ENCODE measurements at regions not wholly inside any gene's neighbourhood (a gene's known extent, or its start where the extent isn't known, plus 50 kb on each side); places are given as distances from the start of the nearest gene placed in this dataset.

DNA sequence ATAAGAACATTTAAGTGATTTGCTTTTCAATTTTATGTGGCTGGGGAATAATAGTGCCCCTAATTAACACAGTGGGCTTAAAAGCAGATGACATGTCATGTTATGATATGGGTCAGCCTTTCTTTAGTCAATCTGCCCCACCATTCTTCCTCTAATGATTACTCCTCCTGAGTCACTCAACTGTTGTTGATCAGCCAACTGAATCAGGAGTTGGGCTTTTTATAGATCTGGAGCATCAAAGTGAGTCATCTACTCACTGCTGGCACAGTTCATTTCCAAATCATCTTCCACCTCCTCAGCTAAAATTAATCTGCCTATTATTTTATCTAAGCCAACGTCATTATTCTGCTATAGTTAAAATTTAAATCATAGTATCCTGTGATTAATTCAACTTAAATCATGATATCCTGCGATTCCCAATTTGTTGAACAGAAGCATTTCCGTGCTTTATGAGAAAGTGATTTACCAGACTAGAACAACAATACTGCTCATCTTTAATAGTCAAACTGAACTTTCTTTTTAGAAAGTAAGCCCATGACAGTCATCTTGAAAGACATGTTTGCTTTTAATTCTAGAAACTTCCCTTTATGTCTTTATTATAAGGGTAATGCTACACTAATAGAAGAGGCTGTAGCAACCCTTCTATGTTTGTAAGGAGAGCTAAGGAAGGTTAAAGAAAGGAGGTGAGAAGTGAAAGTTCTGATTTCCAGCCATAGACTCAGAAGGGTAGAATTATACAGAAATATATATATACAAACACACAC is 551.4 kb downstream of the TBC1D4 start:
- no peak for DNase-seq

DNA sequence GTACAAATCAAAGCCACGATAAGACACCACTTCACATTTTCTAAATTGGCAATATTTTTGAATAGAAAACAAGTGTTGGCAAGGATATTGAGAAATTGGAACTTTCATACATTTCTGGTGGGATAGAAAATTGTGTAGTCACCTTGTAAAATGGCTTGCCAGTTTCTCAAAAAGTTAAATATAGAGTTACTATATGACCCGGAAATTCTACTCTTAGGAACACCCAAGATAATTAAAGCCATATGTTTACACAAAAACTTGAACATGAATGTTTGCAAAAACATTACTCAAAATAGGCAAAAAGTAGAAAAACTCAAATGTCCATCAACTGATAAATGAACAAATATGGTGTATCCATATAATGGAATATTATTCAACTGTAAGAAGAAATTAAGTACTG is 552.5 kb downstream of the TBC1D4 start:
- no peak for DNase-seq

DNA sequence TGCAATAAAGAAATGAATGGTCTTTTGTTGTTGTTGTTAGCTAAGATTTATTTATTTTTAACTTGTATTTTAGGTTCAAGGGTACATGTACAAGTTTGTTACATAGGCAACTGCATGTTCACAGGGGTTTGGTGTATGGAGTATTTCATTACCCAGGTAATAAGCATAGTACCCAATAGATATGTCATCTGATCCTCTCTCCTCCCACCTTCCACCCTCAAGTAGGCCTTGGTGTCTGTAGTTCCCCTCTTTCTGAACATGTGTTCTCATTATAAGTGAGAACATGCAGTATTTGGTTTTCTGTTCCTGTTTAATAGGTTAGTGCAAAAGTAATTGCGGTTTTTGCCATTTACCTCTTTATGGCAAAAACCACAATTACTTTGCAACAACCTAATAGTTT is 554.1 kb downstream of the TBC1D4 start:
- DNase-seq: no peak

DNA sequence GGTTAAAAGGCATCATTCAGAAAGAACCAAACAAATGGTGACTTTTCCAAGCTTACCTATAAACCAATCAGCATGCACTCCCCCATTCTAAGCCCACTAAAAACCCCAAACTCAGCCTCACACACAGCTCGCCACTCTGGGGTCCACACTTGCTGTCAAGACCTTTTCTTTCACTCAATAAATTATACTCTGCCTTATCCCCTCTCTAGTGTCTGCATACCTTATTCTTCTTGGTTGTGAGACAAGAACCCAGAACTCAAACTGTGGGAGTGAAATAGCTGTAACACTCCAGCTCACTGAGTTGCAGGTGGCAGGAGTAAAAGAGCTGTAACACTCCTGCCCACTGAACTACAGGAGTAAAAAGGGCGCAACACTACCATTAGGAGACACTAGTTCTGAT is 559.0 kb downstream of the TBC1D4 start:
- no peak for DNase-seq

DNA sequence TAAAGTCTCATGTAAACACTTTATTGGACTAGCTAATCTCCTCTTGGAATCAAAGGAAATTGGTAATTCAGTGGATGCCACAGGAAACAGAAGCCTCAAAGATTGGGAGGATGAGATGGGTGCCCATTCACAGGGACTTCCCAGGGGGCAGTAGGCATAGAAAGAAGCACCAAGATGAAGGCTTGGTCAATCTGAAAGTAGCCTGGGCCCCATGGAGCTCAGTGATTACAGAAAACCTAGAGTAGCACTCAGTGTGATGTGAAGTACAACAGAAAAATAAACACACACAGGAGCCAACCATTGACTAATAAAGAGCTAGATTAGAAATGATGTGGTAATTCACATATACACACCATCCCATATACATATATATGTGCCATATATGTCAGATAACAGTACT is 560.6 kb downstream of the TBC1D4 start:
- DNase-seq: no peak

DNA sequence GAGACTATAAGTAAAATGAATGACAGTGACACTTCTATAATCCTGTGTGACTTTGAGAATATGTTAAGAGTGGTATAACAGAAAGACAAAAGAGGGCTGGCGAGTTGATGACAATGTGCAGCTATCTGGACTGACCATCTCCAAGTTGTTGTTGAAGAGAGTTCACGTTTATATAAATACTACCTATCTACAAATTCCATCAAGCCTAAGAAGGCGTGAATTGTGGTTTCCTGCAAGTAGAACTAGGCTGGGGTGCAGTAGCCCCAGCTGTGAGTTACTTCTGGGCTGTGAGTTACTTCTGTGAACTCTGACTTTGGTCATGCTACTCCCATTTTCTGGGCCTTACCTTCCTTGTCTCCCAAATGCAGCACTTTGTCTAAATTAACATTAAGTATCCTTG is 561.0 kb downstream of the TBC1D4 start:
- DNase-seq: no peak

DNA sequence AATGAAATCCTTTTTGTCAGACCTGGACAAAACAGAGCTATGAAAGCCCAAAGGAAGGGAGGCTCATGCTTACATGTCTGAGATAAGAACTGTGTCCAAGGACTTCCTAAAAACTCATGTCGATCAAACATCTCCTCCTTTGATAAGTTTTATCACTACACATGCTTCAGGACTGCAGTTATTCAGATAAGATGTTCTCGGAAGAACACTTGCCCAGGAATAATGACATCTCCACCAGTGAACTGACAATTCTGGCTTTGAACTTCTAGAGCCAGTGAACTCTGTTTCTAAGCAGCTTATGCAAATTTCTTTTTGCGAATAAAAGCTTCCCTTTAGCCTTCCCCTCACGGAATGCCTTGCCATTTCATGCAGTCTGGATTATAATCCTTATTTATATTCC is 561.6 kb downstream of the TBC1D4 start:
- DNase-seq: no peak

DNA sequence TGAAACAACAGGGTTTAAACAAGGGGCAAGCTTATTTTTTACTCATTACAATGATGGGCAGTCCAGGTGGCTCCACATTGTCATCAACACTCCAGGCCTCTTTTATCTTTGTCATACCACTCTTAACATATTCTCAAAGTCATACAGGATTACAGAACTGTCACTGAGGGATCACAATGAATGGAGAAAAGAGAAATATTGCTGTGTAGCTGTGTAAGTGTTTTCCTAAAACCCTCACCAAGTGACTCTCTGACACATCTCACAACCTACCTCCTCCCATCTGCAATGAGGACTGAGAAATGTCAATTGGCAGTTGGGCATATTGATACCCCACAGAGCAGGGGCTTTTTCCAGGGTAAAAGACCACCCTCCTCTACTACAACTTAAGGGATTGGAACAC is 562.1 kb downstream of the TBC1D4 start:
- no peak for DNase-seq

DNA sequence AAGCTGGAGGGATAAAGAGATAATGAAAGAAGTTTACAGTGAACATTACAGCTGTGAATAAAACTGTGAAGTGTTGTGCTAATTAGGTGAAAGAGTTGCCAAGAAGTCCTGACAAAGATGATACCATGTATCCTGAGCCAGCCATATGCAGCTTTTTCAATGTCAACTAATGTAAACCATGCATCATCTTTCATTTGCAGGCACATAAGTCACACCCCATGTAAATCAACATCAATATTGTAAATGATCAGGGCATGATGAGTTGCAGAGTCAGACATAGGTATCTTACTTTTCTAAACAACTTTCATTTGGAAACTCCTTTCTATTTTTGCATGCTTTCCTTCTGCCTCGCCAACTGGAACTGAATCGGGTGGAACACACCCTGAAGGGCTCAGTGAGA is 569.1 kb downstream of the TBC1D4 start:
- DNase-seq: no peak

DNA sequence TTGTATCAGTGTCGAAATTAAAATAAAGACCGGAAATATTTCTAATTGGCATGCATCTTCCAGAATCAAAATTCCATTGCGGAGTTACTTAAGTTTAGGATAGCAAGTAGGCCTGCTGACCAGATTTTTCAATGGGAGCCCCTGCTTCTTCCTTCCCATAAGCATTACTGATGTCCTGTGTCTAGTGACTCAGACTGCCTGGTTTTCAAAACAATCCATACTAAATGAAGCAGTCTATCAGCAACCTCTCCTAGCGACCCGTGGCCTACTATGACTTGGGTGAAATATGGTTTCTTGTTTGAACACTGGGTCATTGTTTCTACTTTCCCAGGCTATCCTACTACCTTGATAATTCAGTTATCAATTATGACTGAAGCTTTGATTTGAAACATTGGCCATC is 571.6 kb downstream of the TBC1D4 start:
- no peak for DNase-seq

DNA sequence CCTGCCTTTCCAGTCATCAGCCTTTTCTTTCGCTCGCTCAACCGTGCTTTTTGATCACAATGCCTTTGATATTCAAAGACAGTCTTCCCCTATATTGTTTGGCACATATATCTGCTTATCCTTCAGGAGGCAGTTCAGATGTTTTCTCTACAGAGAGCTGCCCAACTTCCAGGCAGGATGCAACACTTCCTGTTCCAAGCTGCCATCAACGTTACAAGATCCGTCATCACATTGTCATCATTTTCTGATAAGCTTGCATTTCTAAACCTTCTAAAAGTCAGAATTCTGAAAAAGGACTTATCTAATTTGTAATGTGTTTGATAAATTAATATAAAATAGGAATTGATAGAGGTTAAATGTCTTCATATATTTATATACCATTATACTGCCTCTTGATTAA is 574.2 kb downstream of the TBC1D4 start:
- DNase-seq: no peak

DNA sequence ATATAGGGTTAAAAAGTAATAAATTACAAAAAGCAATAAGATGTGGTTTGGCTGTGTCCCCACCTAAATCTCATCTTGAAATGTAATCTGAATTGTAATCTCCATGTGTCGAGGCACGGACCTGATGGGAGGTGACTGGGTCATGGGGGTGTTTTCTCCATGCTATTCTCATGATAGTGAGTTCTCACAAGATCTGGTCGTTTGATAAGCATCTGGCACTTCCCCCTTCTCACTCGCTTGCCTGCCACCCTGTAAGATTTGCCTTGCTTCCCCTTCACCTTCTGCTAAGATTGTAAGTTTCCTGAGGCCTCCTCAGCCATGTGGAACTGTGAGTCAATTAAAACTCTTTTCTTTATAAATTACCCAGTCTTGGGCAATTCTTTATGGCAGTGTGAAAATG is 577.4 kb downstream of the TBC1D4 start:
- no peak for DNase-seq

DNA sequence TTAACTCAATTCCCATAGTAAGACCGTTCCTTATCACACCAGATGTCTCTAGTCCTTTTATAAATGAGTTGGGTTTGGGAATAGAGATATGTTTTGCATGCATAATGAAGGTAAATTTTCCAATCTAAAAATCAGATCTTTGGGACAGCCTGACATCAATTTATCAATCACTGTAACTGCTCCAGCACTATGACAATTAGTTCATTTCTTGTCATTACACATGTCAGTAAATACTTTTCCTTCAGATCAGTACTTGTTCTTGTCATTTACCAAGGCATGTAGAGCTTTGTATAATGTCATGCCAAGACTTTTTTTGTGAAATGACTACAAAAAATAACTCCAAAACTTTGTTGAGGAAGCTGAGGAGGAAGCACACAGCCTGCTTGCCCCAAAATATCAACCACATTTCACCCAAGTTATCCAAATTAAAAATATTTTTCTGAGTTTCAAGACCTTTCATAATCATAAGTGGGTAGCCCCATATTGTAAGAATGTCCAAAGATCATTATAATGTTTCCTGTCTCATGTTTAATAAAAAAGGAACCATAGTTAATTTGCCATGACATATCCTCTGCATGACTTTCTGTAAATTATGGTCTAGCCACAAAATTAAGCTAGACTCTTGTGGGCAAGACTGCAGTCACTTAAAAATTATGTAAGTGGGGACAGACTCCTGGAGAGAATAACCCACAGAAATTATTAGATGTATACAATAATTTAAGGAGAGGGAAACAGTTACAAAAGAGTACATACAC is 586.8 kb downstream of the TBC1D4 start:
- no peak for DNase-seq

DNA sequence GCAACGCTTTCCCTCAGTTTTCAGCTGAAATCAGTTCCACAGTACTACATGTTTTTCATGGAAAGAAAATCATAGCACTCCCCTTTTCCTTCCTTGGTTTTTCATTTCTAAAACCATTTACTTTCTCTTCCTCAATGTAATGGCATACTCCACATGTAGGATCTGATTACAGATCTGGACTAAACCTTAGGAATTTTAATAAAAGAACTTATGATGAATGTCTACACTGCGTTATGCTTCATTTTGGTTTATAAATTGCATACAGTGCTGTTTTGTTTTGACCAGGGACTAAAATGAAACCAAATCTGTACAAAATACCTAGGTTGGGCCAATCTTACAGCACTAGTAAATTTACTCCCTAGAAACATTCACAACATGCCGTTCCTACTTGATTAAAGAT is 589.9 kb downstream of the TBC1D4 start:
- no peak for DNase-seq

DNA sequence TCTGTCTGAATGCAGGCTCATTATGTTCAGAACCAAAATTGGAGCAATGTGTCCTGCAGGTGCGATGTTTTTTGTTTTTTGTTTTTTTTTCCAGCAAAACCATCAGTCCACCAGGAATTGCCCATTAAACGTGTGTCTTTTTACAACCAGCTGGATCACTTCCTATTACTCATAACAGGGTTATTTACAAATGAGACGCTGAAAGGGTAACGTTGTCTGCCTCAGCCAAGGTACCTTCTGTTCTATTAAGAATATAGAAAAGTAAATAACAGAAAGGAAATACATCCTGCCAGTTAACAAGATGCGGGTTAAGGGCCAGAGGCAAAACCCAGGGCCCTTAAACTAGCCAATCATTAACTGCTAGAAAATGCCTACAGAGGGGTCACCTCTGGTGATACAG is 590.4 kb downstream of the TBC1D4 start:
- no peak for DNase-seq

DNA sequence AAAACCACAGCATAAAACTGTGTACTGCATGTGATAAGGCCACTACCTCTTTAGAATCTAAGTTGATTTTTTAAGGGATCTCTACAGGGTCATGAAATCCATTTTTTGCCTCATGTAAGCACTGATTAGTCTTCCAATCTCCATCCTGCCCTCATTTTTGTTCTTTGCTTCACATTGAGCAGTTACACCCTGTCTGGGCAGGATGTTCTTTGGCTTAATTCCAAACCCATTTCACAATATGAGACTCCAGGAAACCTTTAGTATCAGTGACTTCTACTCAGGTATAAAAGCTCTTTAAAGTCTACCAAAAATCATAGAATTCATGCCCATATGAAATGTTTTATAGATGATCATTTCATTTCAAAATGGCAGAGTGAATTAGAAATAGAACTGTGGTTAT is 592.6 kb downstream of the TBC1D4 start:
- DNase-seq: no peak

DNA sequence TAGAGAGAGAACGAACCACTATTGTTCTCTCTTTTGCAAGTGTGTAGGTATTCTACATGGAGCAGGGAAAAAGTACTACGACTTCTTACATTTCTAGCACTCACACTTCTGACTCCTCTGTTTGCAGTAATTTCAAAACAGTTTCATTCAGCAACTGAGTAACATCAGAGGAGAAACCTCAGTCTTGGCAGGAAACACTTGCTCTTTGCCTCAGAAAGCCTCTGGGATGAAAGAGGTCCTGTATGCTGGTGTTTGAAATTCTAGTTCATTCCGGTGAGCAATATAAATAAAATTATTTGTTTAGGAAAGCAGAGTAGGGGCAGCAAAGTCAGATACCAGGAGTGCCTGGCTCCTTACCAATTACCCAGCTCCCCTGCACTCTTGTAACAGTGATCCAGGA is 595.5 kb downstream of the TBC1D4 start:
- no peak for DNase-seq

DNA sequence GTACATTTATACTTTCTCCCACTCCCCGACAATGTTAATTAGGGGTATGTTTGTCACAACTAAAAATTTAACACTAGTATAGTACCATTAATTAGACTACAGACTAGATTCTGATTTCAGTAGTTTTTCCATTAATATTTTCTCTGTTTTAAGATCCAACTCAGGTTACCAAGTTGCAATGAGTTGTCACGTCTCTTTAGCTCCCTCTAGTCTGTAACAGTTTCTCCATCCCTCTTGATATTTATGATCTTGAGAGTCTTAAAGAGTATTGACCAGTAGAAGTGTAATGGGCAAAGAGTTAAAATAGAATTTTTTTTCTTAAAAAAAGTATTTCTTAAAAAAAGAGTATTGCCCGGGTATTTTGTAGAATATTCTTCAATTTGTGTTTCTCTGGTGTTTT is 598.1 kb downstream of the TBC1D4 start:
- DNase-seq: no peak

DNA sequence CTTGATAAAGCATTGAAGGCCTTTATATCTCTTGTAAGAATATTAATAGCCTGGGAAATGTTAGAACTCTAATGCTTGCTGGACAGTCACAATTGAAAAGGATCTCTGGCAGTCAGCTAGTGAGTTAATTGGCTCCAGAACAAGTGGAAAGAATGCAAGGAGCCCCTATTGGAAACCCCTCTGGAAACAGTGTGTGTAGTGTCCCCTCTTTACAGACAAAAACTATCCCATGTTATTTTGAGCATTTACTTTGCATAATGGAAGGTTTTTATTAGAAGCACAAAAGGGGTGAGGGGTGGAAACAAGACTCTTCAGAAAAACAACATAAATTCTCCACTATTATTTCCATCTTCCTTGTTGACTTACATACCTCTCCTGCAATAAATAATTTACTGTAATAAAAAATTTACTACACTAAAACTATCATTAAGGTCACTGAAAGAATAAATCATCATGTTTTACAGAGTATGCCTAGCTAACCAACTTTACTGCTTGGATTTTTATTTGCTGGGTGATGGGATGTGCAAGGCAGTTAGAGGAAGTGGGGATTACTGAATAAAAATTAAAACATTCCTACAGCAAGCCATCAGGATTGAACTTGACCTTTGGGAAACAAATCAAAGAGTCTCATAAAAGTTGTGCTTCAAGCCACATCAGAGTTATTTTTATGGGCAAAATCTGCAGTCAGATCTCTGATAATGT is 610.4 kb downstream of the TBC1D4 start:
- DNase-seq: no peak

DNA sequence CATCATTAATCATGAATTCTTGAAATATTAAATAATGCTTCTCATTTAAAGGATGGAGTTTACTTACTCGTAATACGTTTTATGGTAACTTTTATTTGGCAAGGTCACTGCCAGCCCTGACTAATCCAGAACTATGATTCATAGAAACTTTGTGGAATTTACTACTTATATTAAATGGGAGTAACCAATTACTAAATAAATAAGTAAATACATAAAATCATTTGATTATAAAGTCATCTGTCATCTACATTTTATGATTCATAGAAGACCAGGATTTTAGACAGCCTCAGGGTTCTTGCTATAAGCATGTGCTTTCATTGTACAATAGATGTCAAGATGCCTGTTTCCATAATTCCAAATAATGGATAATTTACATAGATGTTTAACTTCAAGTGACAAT is 611.1 kb downstream of the TBC1D4 start:
- DNase-seq: no peak

DNA sequence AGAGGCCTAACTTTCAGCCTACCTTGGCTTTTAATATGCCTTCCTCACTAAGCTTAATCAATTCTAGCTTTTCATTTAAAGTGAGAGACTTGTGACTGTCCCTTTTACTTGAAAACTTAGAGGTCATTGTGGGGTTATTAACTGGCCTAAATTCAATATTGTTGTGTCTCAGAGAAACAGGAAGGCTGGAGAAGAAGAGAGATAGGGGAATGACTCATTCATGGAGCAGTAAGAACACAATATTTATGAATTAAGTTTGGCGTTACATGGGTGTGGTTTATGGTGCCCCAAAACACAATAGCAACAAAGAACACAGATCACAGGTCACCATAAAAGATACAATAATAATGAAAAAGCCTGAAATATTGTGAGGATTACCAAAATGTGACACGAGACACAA is 612.1 kb downstream of the TBC1D4 start:
- DNase-seq: no peak

DNA sequence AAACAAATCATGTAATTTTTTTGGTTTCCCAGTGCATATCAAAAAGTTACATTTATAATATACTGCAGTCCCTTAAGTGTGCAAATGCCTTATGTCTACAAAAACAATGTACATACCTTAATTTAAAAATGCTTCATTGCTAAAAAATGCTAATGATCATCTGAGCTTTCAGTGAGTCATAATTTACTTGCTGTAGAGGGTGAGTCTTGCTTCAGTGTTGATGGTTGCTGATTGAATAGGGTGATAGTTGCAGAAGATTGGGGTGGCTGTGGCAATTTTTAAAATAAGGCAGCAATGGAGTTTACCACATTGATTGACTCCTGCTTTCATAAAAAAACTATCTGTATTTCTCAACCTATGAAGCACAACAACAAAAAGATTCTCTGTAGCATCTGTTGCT is 613.9 kb downstream of the TBC1D4 start:
- no peak for DNase-seq

DNA sequence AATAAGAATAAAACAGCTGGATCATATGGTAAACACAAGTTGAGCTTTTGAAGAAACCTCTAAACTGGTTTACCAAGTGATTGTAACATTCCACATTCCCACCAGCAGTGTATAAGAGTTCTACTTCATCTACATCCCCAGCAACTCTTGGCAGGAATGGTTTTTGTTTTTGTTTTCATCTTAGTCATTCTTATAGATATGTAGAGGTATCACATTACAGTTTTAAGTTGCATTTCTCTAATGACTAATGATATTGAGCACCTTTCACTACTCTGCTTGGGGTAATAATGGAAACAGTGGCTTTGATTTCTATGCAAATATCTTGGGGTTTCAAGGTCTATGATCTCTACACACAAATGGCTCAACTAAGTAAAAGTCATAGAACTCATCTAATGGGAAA is 614.5 kb downstream of the TBC1D4 start:
- DNase-seq: no peak

DNA sequence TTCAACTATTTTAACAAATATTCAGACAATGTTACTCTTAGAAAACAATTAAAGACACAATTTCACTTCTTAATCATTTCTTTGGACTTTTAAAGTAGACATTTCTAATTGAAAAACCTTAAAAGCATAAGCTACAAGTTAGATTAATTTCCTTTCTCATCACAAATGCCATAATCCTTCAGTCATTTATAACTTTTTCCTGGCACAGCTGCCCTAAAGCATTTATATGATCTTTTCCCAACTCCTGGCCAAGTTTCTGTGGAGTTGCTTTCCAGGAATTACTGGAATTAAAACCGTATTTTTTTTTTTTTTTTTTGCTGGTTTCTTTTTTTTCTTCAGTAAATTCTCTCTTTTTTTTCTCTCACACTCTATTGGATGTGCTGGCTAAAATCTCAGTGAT is 615.9 kb downstream of the TBC1D4 start:
- no peak for DNase-seq
